H9 (cell line): ENCODE measurements at regions not wholly inside any gene's neighbourhood (a gene's known extent, or its start where the extent isn't known, plus 50 kb on each side); places are given as distances from the start of the nearest gene placed in this dataset.

Experiments used
- DNase-seq: peaks from one replicate; pipeline ENCODE4 v3.0.0-alpha.2; 2017
- H2AFZ ChIP-seq: one replicate; pipeline ENCODE4 v1.6.1; 2013; ENCODE audit warnings: mild to moderate bottlenecking, low read length, control low read depth, moderate library complexity
- H2AK5ac ChIP-seq: 2 replicates; pipeline ENCODE4 v1.6.1; 2013; ENCODE audit warnings: low read length, control low read depth, mixed read lengths; ENCODE audit not compliant: insufficient read length
- H2BK120ac ChIP-seq: one replicate; pipeline ENCODE4 v1.6.1; 2013; ENCODE audit warnings: low read depth, mild to moderate bottlenecking, low read length, control low read depth, inconsistent platforms; ENCODE audit not compliant: poor library complexity, severe bottlenecking
- H2BK12ac ChIP-seq: 2 replicates; pipeline ENCODE4 v1.6.1; 2013; ENCODE audit warnings: low read length, control low read depth, mixed read lengths, low read depth; ENCODE audit not compliant: insufficient read length
- H2BK15ac ChIP-seq: 2 replicates; pipeline ENCODE4 v1.6.1; 2013; ENCODE audit warnings: low read depth, low read length, control low read depth
- H2BK20ac ChIP-seq: one replicate; pipeline ENCODE4 v1.6.1; 2013; ENCODE audit warnings: low read depth, mild to moderate bottlenecking, low read length, control low read depth, inconsistent platforms; ENCODE audit not compliant: poor library complexity, severe bottlenecking
- H2BK5ac ChIP-seq: 2 replicates; pipeline ENCODE4 v1.6.1; 2013; ENCODE audit warnings: low read length, control low read depth, mixed read lengths; ENCODE audit not compliant: insufficient read length
- H3K14ac ChIP-seq: 2 replicates; pipeline ENCODE4 v1.6.1; 2013; ENCODE audit warnings: low read length, control low read depth; ENCODE audit not compliant: insufficient read depth
- H3K18ac ChIP-seq: 2 replicates; pipeline ENCODE4 v1.6.1; 2013; ENCODE audit warnings: low read depth, mild to moderate bottlenecking, mixed read lengths, low read length, control low read depth; ENCODE audit not compliant: insufficient read length
- H3K23ac ChIP-seq: 2 replicates; pipeline ENCODE4 v1.6.1; 2013; ENCODE audit warnings: low read length, control low read depth, mixed read lengths, low read depth; ENCODE audit not compliant: insufficient read length
- H3K23me2 ChIP-seq: 2 replicates; pipeline ENCODE4 v1.6.1; 2013; ENCODE audit warnings: low read depth, mild to moderate bottlenecking, mixed read lengths, low read length, control low read depth; ENCODE audit not compliant: insufficient read length, poor library complexity, severe bottlenecking
- H3K27ac ChIP-seq: 2 replicates; pipeline ENCODE4 v1.5.1; 2013; ENCODE audit warnings: low read length, control low read depth, mixed read lengths, low read depth; ENCODE audit not compliant: insufficient read length
- H3K27me3 ChIP-seq: 2 replicates; pipeline ENCODE4 v1.6.1; 2013; ENCODE audit warnings: low read length, control low read depth, inconsistent platforms; ENCODE audit not compliant: insufficient read depth
- H3K4ac ChIP-seq: 2 replicates; pipeline ENCODE4 v1.6.1; 2013; ENCODE audit warnings: low read depth, mild to moderate bottlenecking, control low read depth, inconsistent platforms, low read length, moderate library complexity
- H3K4me1 ChIP-seq: 2 replicates; pipeline ENCODE4 v1.6.1; 2013; ENCODE audit warnings: low read length, control low read depth, inconsistent platforms; ENCODE audit not compliant: insufficient read depth
- H3K4me2 ChIP-seq: 2 replicates; pipeline ENCODE4 v1.6.1; 2013; ENCODE audit warnings: low read length, control low read depth, mixed read lengths; ENCODE audit not compliant: insufficient read length, insufficient read depth
- H3K56ac ChIP-seq: 2 replicates; pipeline ENCODE4 v1.6.1; 2013; ENCODE audit warnings: low read depth, mild to moderate bottlenecking, mixed read lengths, low read length, control low read depth; ENCODE audit not compliant: insufficient read length
- H3K79me1 ChIP-seq: 2 replicates; pipeline ENCODE4 v1.6.1; 2013; ENCODE audit warnings: low read depth, mild to moderate bottlenecking, moderate library complexity, low read length, control low read depth, inconsistent platforms; ENCODE audit not compliant: insufficient read depth, poor library complexity, severe bottlenecking
- H3K79me2 ChIP-seq: 2 replicates; pipeline ENCODE4 v1.6.1; 2013; ENCODE audit warnings: low read length, control low read depth, inconsistent platforms; ENCODE audit not compliant: insufficient read depth
- H3K9ac ChIP-seq: 2 replicates; pipeline ENCODE4 v1.6.1; 2013; ENCODE audit warnings: low read length, control low read depth, mixed read lengths; ENCODE audit not compliant: insufficient read length; ENCODE audit errors: extremely low read depth
- H3K9me3 ChIP-seq: one replicate; pipeline ENCODE4 v1.6.1; 2013; ENCODE audit warnings: low read depth, low read length, inconsistent platforms; ENCODE audit not compliant: control insufficient read depth
- H3T11ph ChIP-seq: one replicate; pipeline ENCODE4 v1.6.1; 2013; ENCODE audit warnings: mild to moderate bottlenecking, low read length, control low read depth, inconsistent platforms
- H4K20me1 ChIP-seq: one replicate; pipeline ENCODE4 v1.6.1; 2013; ENCODE audit not compliant: control insufficient read depth, insufficient read length, insufficient read depth
- H4K5ac ChIP-seq: 2 replicates; pipeline ENCODE4 v1.6.1; 2013; ENCODE audit warnings: low read depth, mild to moderate bottlenecking, mixed read lengths, low read length, control low read depth; ENCODE audit not compliant: insufficient read length
- H4K8ac ChIP-seq: replicated peaks from 2 replicates; pipeline ENCODE4 v1.6.1; 2013; ENCODE audit warnings: low read length, control low read depth, mixed read lengths, low read depth; ENCODE audit not compliant: insufficient read length
- H4K91ac ChIP-seq: 2 replicates; pipeline ENCODE4 v1.6.1; 2013; ENCODE audit warnings: low read depth, mild to moderate bottlenecking, moderate library complexity, mixed read lengths, low read length, control low read depth; ENCODE audit not compliant: insufficient read length
- H3K27ac Mint-ChIP-seq, 3 experiments: 2 replicates in 2 of 3; 3 replicates in 1 of 3; pipeline ENCODE4 v1.8.0; 2020 to 2021; ENCODE audit warnings: mixed read lengths in 3 of 3, mild to moderate bottlenecking in 1 of 3, moderate library complexity in 1 of 3
- H3K27me3 Mint-ChIP-seq: 2 replicates; pipeline ENCODE4 v1.8.0; 2021; ENCODE audit warnings: low read depth, mild to moderate bottlenecking, moderate library complexity, mixed read lengths
- H3K36me3 Mint-ChIP-seq, 3 experiments: 2 replicates in 2 of 3; 3 replicates in 1 of 3; pipeline ENCODE4 v1.8.0; 2020 to 2021; ENCODE audit warnings: low read depth in 3 of 3, mixed read lengths in 3 of 3; ENCODE audit not compliant: insufficient read depth in 1 of 3
- H3K4me1 Mint-ChIP-seq, 2 experiments: 2 replicates each; pipeline ENCODE4 v1.8.0; 2020; ENCODE audit warnings: mixed read lengths in 2 of 2
- H3K4me3 Mint-ChIP-seq, 2 experiments: 2 replicates in 1 of 2; 3 replicates in 1 of 2; pipeline ENCODE4 v1.8.0; 2020 to 2021; ENCODE audit warnings: mild to moderate bottlenecking in 2 of 2, mixed read lengths in 2 of 2, moderate library complexity in 1 of 2
- H3K9me3 Mint-ChIP-seq, 2 experiments: 2 replicates in 1 of 2; 3 replicates in 1 of 2; pipeline ENCODE4 v1.8.0; 2020; ENCODE audit warnings: mild to moderate bottlenecking in 2 of 2, mixed read lengths in 2 of 2, moderate library complexity in 1 of 2
- CTCF ChIP-seq: fragments of 200-600 bp; sonication (generic); conservative IDR thresholded peaks from 3 replicates; pipeline ENCODE4 v1.8.0; 2021; ENCODE audit warnings: antibody characterized with exemption, mild to moderate bottlenecking
- WGBS: extraction: QIAGEN DNeasy Blood & Tissue Kit; methylation state at CpG from one replicate; pipeline ENCODE4 v1.1.7; 2013; ENCODE audit warnings: missing lambda C conversion rate, low lambda C conversion rate, mixed read lengths; ENCODE audit not compliant: insufficient read length; ENCODE audit errors: extremely low coverage; 5-methylcytosine and 5-hydroxymethylcytosine counted together

GRCh38 chr11:19374151-19374569 lies 133.4 kb upstream of the E2F8 start:
- Histone ChIP-seq H2AFZ (no peak overlapping the region), H2BK120ac (no peak overlapping the region), H3K79me1 (no peaks in the 10 kb centered on the region), H3K4ac (no peak overlapping the region), H3K4me1 (no peaks in the 10 kb centered on the region), H3K56ac (no peak overlapping the region), H4K20me1 (no peaks in the 10 kb centered on the region), H2BK15ac (no peak overlapping the region), H3K27me3 (no peaks in the 10 kb centered on the region), H2BK20ac (no peak overlapping the region), H2AK5ac (no peak overlapping the region), H3T11ph (no peak overlapping the region), H2BK5ac (no peak overlapping the region), H3K18ac (no peak overlapping the region), H3K9ac (no peak overlapping the region), H2BK12ac (no peak overlapping the region), H4K91ac (no peak overlapping the region), H3K14ac (no peak overlapping the region), H3K79me2 (no peaks in the 10 kb centered on the region), H3K23ac (no peak overlapping the region), H4K5ac (no peak overlapping the region), H3K27ac (no peak overlapping the region), H4K8ac (no peak overlapping the region), H3K23me2 (no peaks in the 10 kb centered on the region), H3K9me3 (no peaks in the 10 kb centered on the region), H3K4me2 (no peak overlapping the region)
- DNase-seq = no peak
- Mint-ChIP-seq H3K4me3 (no peak overlapping the region), H3K36me3 (no peaks in the 10 kb centered on the region), H3K27ac (no peak overlapping the region), H3K27me3 (peaks cover 2% of the 10 kb centered on the region), H3K9me3 (no peaks in the 10 kb centered on the region), H3K4me1 (0 out of 4 replicates have a peak, but pooled peaks cover 0 to 3% of the 10 kb centered on the region in 2 experiments)
- no peak for TF ChIP-seq CTCF
- no CpG with 5 or more reads among the region's 1 CpG for WGBS
